ENCODE measurements at regions not wholly inside any gene's neighbourhood (a gene's known extent, or its start where the extent isn't known, plus 50 kb on each side); places are given as distances from the start of the nearest gene placed in this dataset.

- no peak for TF ChIP-seq CTCF (IDR thresholded peaks at IDR 0.05; ENCODE audit: low read depth, low read length, missing control alignments)
- H3K4me3 ChIP-seq (ENCODE audit: low read depth, low read length): no peak overlapping the region
- no peak for DNase-seq (ENCODE audit: low read depth)
These were observed 80.6 kb upstream of the TRABD2B start for GRCh38 chr1:48077795-48078222.

GRCh38 chr1:48076017-48076416 lies 78.8 kb upstream of the TRABD2B start:
- no peak for DNase-seq (ENCODE audit: low read depth)
- H3K4me3 ChIP-seq (ENCODE audit: low read depth, low read length): no peak overlapping the region
- no peak for TF ChIP-seq CTCF (IDR thresholded peaks at IDR 0.05; ENCODE audit: low read depth, low read length, missing control alignments)

- H3K4me3 ChIP-seq (ENCODE audit: low read depth, low read length): no peak overlapping the region
- TF ChIP-seq CTCF (IDR thresholded peaks at IDR 0.05; ENCODE audit: low read depth, low read length, missing control alignments): no peak
- DNase-seq (ENCODE audit: low read depth): no peak
These were observed 76.8 kb upstream of the TRABD2B start for GRCh38 chr1:48073798-48074530.

GRCh38 chr1:48071513-48071912 lies 74.3 kb upstream of the TRABD2B start:
- H3K4me3 ChIP-seq (ENCODE audit: low read depth, low read length): no peak overlapping the region
- no peak for TF ChIP-seq CTCF (IDR thresholded peaks at IDR 0.05; ENCODE audit: low read depth, low read length, missing control alignments)
- no peak for DNase-seq (ENCODE audit: low read depth)

DNA sequence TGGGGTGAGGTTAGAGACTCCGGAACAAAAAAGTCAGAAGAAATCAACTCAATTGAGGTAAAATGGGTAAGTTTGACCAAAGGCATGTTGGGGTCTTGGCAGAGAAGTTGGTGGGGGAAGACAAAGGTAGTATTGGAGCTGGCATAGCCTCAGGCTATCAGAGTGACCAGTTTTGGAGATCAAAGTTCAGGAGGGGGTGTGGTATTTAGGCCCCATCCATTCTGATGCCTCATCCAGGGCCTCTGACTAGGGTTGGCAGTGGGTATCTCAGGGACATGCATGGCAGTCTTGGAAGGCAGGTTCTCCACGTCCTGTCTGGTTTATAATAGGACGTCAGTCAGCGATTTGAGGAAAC lies 73.2 kb upstream of the TRABD2B start:
- TF ChIP-seq CTCF (IDR thresholded peaks at IDR 0.05; ENCODE audit: low read depth, low read length, missing control alignments): no peak
- DNase-seq (ENCODE audit: low read depth): no peak
- H3K4me3 ChIP-seq (ENCODE audit: low read depth, low read length): no peak overlapping the region

DNA sequence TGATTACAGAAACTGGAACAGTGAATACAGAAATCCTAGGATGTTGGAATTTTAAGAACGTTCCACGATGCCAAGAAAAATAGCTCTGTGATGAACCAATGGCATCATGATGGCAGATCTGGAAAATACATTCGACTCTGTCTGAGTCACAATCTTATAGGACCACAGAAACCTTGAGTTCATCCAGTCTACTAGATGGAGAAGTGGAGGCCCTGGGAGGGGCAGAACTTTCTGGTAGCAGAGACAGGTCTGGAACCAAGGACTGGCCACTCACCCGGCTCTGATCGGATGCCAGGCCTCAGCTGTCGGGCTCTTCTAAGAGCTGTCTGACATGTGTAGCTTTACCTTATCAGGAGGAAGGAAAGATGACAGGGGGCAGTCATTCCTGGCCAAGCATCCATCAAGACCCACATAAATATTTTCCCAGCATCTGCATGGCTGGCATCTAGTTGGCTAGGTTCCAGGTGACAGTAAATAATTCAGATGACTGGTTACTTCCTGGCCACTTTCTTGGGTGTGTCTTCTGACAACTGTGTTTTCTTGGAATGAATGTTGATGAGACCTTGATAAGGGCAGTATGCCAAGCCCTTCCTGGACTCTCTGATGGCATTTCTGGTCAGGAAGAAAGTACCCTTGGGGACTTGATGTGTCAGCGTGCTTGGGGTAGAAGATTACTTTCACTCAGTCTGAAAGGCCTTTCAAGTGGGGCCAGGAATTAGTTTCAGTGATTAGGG lies 72.6 kb upstream of the TRABD2B start:
- no peak overlapping the region for H3K4me3 ChIP-seq (ENCODE audit: low read depth, low read length)
- no peak for TF ChIP-seq CTCF (IDR thresholded peaks at IDR 0.05; ENCODE audit: low read depth, low read length, missing control alignments)
- no peak for DNase-seq (ENCODE audit: low read depth)
